ENCODE measurements at regions not wholly inside any gene's neighbourhood (a gene's known extent, or its start where the extent isn't known, plus 50 kb on each side); places are given as distances from the start of the nearest gene placed in this dataset.

GRCh38 chr5:89471115-89471514, 588.1 kb upstream of the MEF2C start:
- dilution Hi-C loops (cut with MboI; ENCODE audit: extremely low pct_ligation_motif_present, low sequenced_read_pairs), result no loop called here
- H3K27ac ChIP-seq (ENCODE audit: insufficient read depth, low read depth, low read length), result no peak overlapping the region

GRCh38 chr5:89470658-89471057, 587.7 kb upstream of the MEF2C start:
- Histone ChIP-seq H3K79me2 (ENCODE audit: control insufficient read depth, insufficient read depth, low read length) (no peaks in the 10 kb centered on the region), H3K4me1 (ENCODE audit: control insufficient read depth, extremely low read depth, insufficient read depth, low read length) (no peaks in the 10 kb centered on the region), H3K27me3 (ENCODE audit: control insufficient read depth in 2 of 2, insufficient read depth in 2 of 2, low read length in 2 of 2) (no peaks in the 10 kb centered on the region), H2AFZ (ENCODE audit: low read depth, low read length) (no peak overlapping the region), H4K20me1 (replicated peaks; ENCODE audit: control insufficient read depth, extremely low read depth, insufficient read depth, low read length) (no peaks in the 10 kb centered on the region), H3K9me1 (replicated peaks; ENCODE audit: control insufficient read depth, extremely low read depth, insufficient read depth, low read length) (no peaks in the 10 kb centered on the region), H3K9me3 (replicated peaks; ENCODE audit: control insufficient read depth, insufficient read depth, low read length) (no peaks in the 10 kb centered on the region), H3K4me3 (replicated peaks in 1 of 3; ENCODE audit: insufficient read depth in 1 of 3, low read depth in 1 of 3, low read length in 3 of 3) (no peak overlapping the region), H3K27ac (ENCODE audit: insufficient read depth, low read depth, low read length) (no peak overlapping the region), H3K36me3 (ENCODE audit: control insufficient read depth in 2 of 2, extremely low read depth in 1 of 2, insufficient read depth in 2 of 2, low read length in 2 of 2) (no peaks in the 10 kb centered on the region), H3K4me2 (ENCODE audit: insufficient read depth, low read length) (no peak overlapping the region), H3K9ac (replicated peaks; ENCODE audit: extremely low read depth, insufficient read depth, low read length) (no peak overlapping the region)
- BruUV-seq (replicated peaks), result no TSS peak
- intact Hi-C loops (cut with micrococcal nuclease) (no loop called here), dilution Hi-C loops (cut with MboI; ENCODE audit: extremely low pct_ligation_motif_present, low sequenced_read_pairs) (no loop called here)
- TF ChIP-seq CTCF (IDR thresholded peaks at IDR 0.05; ENCODE audit: extremely low read depth in 1 of 2, insufficient read depth in 1 of 2, low read depth in 1 of 2, low read length in 2 of 2) (no peak), JUN (IDR thresholded peaks at IDR 0.05; ENCODE audit: borderline replicate concordance, insufficient read depth, insufficient read length, low read depth) (no peak), POLR2AphosphoS5 (IDR thresholded peaks at IDR 0.05; ENCODE audit: insufficient read depth, low read depth, low read length) (no peak), POLR2A (IDR thresholded peaks at IDR 0.05; ENCODE audit: low read depth, low read length) (no peak), EZH2 (IDR thresholded peaks at IDR 0.05; ENCODE audit: borderline replicate concordance, low read depth, low read length, severe bottlenecking) (no peak), MAX (IDR thresholded peaks at IDR 0.05; ENCODE audit: insufficient read depth, insufficient read length) (no peak)
- ChIA-PET POLR2A (no interaction called here), CTCF (no interaction called here)
- no peak for FAIRE-seq
- DNase-seq (ENCODE audit: low read depth, low spot score), result no peak

More at GRCh38 chr5:89471115-89471514, 588.1 kb upstream of the MEF2C start:
- H3K27me3 ChIP-seq (ENCODE audit: control insufficient read depth in 2 of 2, insufficient read depth in 2 of 2, low read length in 2 of 2), result no peaks in the 10 kb centered on the region
- ChIA-PET CTCF (interaction anchor here (1.2 kb wide), 1 partner anchor 560 kb away, joined by 3 read pairs; no protein-coding TSS in a partner anchor), POLR2A (no interaction called here)
- no TSS peak for BruUV-seq (replicated peaks)
- intact Hi-C loops (cut with micrococcal nuclease), result no loop called here
- no peak overlapping the region for H3K9ac ChIP-seq (replicated peaks; ENCODE audit: extremely low read depth, insufficient read depth, low read length)
- H3K9me1 ChIP-seq (replicated peaks; ENCODE audit: control insufficient read depth, extremely low read depth, insufficient read depth, low read length), result no peaks in the 10 kb centered on the region
- no peaks in the 10 kb centered on the region for H3K79me2 ChIP-seq (ENCODE audit: control insufficient read depth, insufficient read depth, low read length)
- no peaks in the 10 kb centered on the region for H3K4me1 ChIP-seq (ENCODE audit: control insufficient read depth, extremely low read depth, insufficient read depth, low read length)
- DNase-seq (ENCODE audit: low read depth, low spot score) (no peak), FAIRE-seq (no peak)
- no peak overlapping the region for H3K4me2 ChIP-seq (ENCODE audit: insufficient read depth, low read length)
- H3K4me3 ChIP-seq (replicated peaks in 1 of 3; ENCODE audit: insufficient read depth in 1 of 3, low read depth in 1 of 3, low read length in 3 of 3), result no peak overlapping the region
- no peaks in the 10 kb centered on the region for H3K9me3 ChIP-seq (replicated peaks; ENCODE audit: control insufficient read depth, insufficient read depth, low read length)
- TF ChIP-seq MYC (IDR thresholded peaks at IDR 0.05; ENCODE audit: low read depth, low read length) (no peak), FOS (IDR thresholded peaks at IDR 0.05; ENCODE audit: borderline replicate concordance, insufficient read depth, low read length) (no peak), GATA2 (IDR thresholded peaks at IDR 0.05; ENCODE audit: insufficient read depth, insufficient read length, low read depth, low read length) (no peak), POLR2AphosphoS5 (IDR thresholded peaks at IDR 0.05; ENCODE audit: insufficient read depth, low read depth, low read length) (no peak), JUN (IDR thresholded peaks at IDR 0.05; ENCODE audit: borderline replicate concordance, insufficient read depth, insufficient read length, low read depth) (no peak), EZH2 (IDR thresholded peaks at IDR 0.05; ENCODE audit: borderline replicate concordance, low read depth, low read length, severe bottlenecking) (no peak), POLR2A (IDR thresholded peaks at IDR 0.05; ENCODE audit: low read depth, low read length) (no peak)
- H2AFZ ChIP-seq (ENCODE audit: low read depth, low read length), result no peak overlapping the region
- H3K36me3 ChIP-seq (ENCODE audit: control insufficient read depth in 2 of 2, extremely low read depth in 1 of 2, insufficient read depth in 2 of 2, low read length in 2 of 2), result no peaks in the 10 kb centered on the region
- no peaks in the 10 kb centered on the region for H4K20me1 ChIP-seq (replicated peaks; ENCODE audit: control insufficient read depth, extremely low read depth, insufficient read depth, low read length)

Data from endothelial cell of umbilical vein (primary cell).